SIG-M5 treated with dmso at 0.1 percent for 504 hours (cell line): ENCODE measurements at regions not wholly inside any gene's neighbourhood (a gene's known extent, or its start where the extent isn't known, plus 50 kb on each side); places are given as distances from the start of the nearest gene placed in this dataset.
A peak's percentile ranks its signal among the peaks of the same experiment; 100 is the strongest.

Experiments used
- DNase-seq: peaks from one replicate; lab custom pipeline; 2025; ENCODE audit not compliant: unreplicated experiment; lab: John Stamatoyannopoulos, UW

DNA sequence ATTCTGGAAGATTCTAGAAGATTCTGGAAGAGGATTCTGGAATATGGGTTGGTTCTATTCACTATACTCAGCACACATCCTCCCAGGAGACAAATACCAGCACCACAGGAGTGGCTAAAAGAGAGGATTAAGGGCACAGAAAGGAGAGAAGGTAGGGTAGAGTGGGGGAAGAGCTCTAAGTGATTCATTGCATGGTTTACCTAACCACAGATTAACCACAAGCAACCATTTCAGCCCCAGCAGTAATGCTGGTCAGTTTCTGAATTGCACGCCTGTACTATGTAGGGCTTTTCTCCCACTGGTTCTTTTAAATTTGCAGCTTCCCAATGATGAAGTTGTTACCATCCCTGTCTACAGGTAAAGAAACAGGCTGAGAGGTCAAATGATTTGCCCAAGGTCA, 192.7 kb upstream of the PMEPA1 start:
- DNase-seq: peak; percentile 7

DNA sequence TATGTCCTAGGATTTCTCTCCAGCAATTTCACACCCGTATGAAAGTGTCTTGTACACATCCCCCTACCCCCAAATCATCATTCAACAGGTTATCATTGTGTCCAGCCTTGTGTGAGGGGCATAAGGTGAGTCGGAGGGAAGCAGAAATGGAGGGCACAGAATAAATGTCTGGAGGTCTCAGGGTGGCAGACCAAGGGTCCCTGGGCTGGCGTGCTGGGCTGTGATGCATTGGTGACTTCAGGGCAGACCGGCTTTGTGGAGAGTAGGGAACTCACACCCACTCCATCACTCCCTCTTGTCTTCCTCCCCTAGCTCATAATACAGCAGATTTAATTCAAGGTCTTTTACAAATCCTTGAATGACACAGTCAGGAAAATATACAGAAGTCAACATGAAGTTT, 191.7 kb upstream of the PMEPA1 start:
- DNase-seq: no peak

GRCh38 chr20:57900226-57900905, 190.6 kb upstream of the PMEPA1 start:
- no peak for DNase-seq

- DNase-seq: no peak
These were observed 189.7 kb upstream of the PMEPA1 start for GRCh38 chr20:57899554-57899953.

- DNase-seq: no peak
These were observed 188.5 kb upstream of the PMEPA1 start for GRCh38 chr20:57898332-57898731.

DNA sequence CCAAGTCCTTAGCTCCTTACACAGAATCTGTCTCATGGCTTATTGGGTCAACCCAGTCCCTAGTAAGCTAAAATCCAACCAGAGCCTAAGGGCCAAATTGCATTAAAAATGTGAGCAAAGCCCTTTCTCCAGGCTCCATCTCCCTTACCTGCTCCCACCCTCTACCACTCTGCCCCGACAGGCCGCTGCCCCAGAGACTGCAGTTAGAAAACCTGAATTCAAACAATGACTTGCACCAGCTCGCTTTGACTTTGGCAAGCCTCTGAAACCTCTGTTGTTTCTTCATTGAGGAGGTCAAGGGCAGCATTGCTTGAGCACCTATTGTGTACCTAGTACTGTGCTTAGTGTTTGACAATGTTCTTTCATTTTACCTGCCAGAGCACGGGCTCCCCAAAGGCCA, 188.1 kb upstream of the PMEPA1 start:
- DNase-seq: no peak

DNA sequence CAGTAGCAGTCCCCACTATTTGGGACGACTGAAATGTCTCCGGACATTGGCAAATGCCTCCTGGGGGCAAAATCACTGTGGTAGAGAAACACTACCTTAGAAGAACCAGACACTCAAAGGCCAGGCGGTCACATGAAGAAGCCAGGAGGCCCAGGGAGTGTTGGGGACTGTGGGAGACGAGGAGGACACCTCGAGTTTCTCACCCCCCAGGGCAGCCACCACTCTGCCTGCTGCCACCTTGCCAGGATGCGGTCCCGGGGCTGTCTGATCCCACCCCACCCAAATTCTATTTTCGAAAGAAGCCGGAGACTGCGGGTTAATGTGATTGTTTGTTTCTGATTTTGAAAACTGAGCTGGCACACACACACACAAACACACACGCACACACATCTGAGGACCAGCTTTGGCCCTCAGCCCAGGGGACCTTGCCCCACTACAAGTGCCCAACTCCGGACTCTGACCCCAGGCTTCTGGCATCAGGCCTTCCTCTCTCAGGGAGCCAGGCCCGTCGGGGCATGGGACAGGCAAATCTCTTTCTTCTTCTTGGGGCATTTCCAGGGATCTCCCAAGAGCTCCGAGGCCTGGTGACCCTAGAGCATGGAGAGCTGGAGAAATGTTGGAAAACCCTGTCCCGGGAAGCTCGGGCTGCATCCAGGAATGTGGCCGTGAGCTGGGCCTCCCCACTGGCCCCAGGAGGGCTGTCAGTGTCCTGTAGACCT, 187.5 kb upstream of the PMEPA1 start:
- no peak for DNase-seq

GRCh38 chr20:57896563-57896962, 186.7 kb upstream of the PMEPA1 start:
- no peak for DNase-seq

GRCh38 chr20:57896017-57896416, 186.2 kb upstream of the PMEPA1 start:
- DNase-seq: no peak

- DNase-seq: no peak
These were observed 185.5 kb upstream of the PMEPA1 start for GRCh38 chr20:57895161-57895855.

- DNase-seq: no peak
These were observed 184.7 kb upstream of the PMEPA1 start for GRCh38 chr20:57894522-57894921.

GRCh38 chr20:57894096-57894495, 184.3 kb upstream of the PMEPA1 start:
- DNase-seq: no peak

- no peak for DNase-seq
These were observed 183.7 kb upstream of the PMEPA1 start for GRCh38 chr20:57893366-57893999.

DNA sequence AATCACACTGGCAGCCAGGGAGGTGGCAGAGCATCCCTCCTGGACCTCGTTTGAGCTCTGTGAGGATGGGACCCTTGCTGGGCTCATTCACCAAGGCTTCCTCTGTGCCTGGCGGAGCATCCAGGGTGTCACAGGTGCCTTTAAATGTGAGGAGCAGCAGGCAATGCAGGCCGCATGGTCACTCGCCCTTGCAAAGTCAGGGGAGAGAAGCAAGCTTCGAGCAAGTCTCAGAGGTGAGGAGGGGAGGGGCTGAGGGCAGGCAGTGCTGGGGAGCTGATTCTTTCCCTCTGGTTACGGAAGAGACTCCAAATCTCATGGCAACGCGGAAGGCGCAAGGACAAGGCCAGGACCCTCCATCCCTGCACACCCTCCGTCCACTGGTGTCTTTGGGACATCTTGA, 182.7 kb upstream of the PMEPA1 start:
- DNase-seq: no peak

- DNase-seq: no peak
These were observed 181.2 kb upstream of the PMEPA1 start for GRCh38 chr20:57891014-57891413.

GRCh38 chr20:57890202-57890800, 180.5 kb upstream of the PMEPA1 start:
- DNase-seq: no peak

- DNase-seq: no peak
These were observed 178.8 kb upstream of the PMEPA1 start for GRCh38 chr20:57888591-57888990.

DNA sequence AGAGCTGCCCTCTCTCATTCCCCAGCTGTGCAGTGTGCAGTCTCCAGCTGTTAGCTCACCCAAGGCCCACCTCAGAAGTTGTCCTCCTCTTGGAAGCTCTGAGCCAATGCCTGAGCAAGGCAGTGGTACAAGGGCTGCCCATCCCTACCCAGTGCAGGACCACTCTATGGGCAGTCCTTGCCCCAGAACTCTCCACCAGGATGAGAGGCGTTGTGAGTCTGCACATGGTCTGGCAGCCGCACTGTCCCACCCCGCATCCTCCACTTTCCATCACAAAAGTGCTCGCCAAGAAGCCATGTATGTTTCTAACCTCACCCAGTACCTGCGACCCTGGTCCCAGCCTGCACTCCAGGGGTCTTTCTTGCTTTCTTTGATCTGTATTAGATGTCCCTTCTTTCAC, 175.1 kb upstream of the PMEPA1 start:
- no peak for DNase-seq

DNA sequence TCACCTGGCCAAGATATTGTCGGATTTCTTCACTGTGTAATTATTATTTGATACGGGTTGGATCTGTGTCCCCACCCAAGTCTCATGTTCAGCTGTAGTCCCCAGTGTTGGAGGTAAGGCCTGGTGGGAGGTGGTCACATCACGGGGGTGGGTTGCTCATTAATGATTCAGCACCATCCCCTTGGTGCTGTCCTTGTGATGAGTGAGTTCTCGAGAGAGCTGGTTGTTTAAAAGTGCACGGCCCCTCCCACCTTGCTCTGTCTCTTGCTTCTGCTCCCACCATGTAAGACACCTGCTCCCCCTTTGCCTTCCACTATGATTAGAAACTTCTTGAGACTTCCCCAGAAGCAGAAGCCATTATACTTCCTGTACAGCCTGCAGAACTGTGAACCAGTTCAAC, 173.9 kb upstream of the PMEPA1 start:
- DNase-seq: no peak

GRCh38 chr20:57883224-57883623, 173.4 kb upstream of the PMEPA1 start:
- DNase-seq: no peak

DNA sequence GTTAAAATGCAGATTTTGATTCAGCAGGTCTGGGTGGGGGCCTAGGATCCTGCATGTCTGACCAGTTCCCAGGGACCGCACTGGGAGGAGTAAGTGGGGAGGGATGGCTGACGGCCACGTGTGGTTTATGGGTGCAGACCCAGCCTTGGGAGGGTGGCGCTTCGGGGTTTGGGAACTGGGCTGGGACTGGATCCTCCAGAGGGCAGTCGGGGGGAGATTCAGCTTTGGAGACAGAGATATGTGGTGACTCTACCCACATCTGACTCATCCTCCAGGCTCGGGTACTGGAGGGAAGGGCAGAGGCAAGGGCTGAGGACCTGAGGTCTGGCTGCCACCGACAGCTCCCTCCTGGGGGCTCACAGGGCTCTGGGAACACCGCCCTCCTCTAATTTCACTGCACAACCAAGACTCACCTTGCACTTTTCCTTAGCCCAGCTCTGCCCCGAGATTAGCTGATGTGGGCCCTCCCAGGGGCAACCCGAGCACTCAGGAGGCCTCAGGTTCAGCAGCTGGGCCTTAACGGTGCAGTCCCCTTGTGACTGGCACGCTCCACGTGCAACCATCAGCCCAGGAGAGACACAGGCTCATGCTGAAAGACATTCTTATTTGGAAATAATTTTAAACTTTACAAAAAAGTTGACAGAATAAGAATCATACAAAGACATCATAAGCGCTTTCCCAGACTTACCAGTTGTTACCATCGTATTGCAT, 172.8 kb upstream of the PMEPA1 start:
- DNase-seq: no peak
